Activated T-helper 17 cell treated with anti-CD3 and anti-CD28 coated beads, Interleukin-2, amount 50 U/mL, for 72 hours (primary cell): ENCODE measurements at regions not wholly inside any gene's neighbourhood (a gene's known extent, or its start where the extent isn't known, plus 50 kb on each side); places are given as distances from the start of the nearest gene placed in this dataset.
"Not testable (repeated sequence)": the region's sequence is repeated elsewhere in the genome, so short reads cannot be mapped to it uniquely, and the experiment has no call there.

ENCODE experiments used
- ATAC-seq: fragments of 150-1000 bp; cut with Tn5 transposase; replicated peaks from 2 replicates; pipeline ENCODE4 v1.10.0; 2021; ENCODE audit warnings: mild to moderate bottlenecking, moderate library complexity
- H3K27ac Mint-ChIP-seq: one replicate; pipeline ENCODE4 v1.8.0; 2022; ENCODE audit warnings: mixed read lengths
- H3K27me3 Mint-ChIP-seq: one replicate; pipeline ENCODE4 v1.8.0; 2022; ENCODE audit warnings: mixed read lengths
- H3K36me3 Mint-ChIP-seq: one replicate; pipeline ENCODE4 v1.8.0; 2022; ENCODE audit warnings: low read depth, mild to moderate bottlenecking, mixed read lengths
- H3K4me1 Mint-ChIP-seq: one replicate; pipeline ENCODE4 v1.8.0; 2022; ENCODE audit warnings: mixed read lengths
- H3K4me3 Mint-ChIP-seq: one replicate; pipeline ENCODE4 v1.8.0; 2022; ENCODE audit warnings: mild to moderate bottlenecking, mixed read lengths
- H3K9me3 Mint-ChIP-seq: one replicate; pipeline ENCODE4 v1.8.0; 2022; ENCODE audit warnings: mixed read lengths

- Mint-ChIP-seq H3K4me1 (no peaks in the 10 kb centered on the region), H3K4me3 (no peak overlapping the region), H3K36me3 (no peaks in the 10 kb centered on the region), H3K9me3 (no peaks in the 10 kb centered on the region), H3K27me3 (no peaks in the 10 kb centered on the region), H3K27ac (no peak overlapping the region)
- no peak for ATAC-seq
Observed at GRCh38 chr14:97143456-97143855, 346.3 kb downstream of the VRK1 start.

- H3K4me3 Mint-ChIP-seq, H3K27ac Mint-ChIP-seq, H3K4me1 Mint-ChIP-seq, H3K9me3 Mint-ChIP-seq, H3K36me3 Mint-ChIP-seq, ATAC-seq, H3K27me3 Mint-ChIP-seq: not testable (repeated sequence)
Observed at GRCh38 chr14:97148021-97148420, 350.8 kb downstream of the VRK1 start.

GRCh38 chr14:97149775-97150174 lies 352.6 kb downstream of the VRK1 start:
- H3K27ac Mint-ChIP-seq = peak overlapping the region; percentile 66
- no peak overlapping the region for H3K4me3 Mint-ChIP-seq
- peaks cover 10% of the 10 kb centered on the region for H3K4me1 Mint-ChIP-seq
- peaks cover 4% of the 10 kb centered on the region for H3K27me3 Mint-ChIP-seq
- no peak for ATAC-seq
- H3K9me3 Mint-ChIP-seq = no peaks in the 10 kb centered on the region
- H3K36me3 Mint-ChIP-seq = no peaks in the 10 kb centered on the region

- H3K9me3 Mint-ChIP-seq = no peaks in the 10 kb centered on the region
Observed at GRCh38 chr14:97153527-97153926, 356.3 kb downstream of the VRK1 start.

GRCh38 chr14:97155320-97155719 lies 358.1 kb downstream of the VRK1 start:
- no peak for ATAC-seq
- Mint-ChIP-seq H3K9me3 (peaks cover 8% of the 10 kb centered on the region), H3K27me3 (peaks cover 13% of the 10 kb centered on the region), H3K4me1 (peaks cover 4% of the 10 kb centered on the region), H3K4me3 (no peak overlapping the region), H3K36me3 (no peaks in the 10 kb centered on the region), H3K27ac (no peak overlapping the region)

More at GRCh38 chr14:97153527-97153926, 356.3 kb downstream of the VRK1 start:
- Mint-ChIP-seq H3K27ac (no peak overlapping the region), H3K4me1 (peaks cover 10% of the 10 kb centered on the region), H3K4me3 (no peak overlapping the region), H3K36me3 (no peaks in the 10 kb centered on the region), H3K27me3 (peaks cover 13% of the 10 kb centered on the region)
- ATAC-seq = no peak

GRCh38 chr14:97155814-97156213 lies 358.6 kb downstream of the VRK1 start:
- Mint-ChIP-seq H3K36me3 (no peaks in the 10 kb centered on the region), H3K9me3 (peaks cover 8% of the 10 kb centered on the region), H3K27ac (no peak overlapping the region), H3K4me3 (no peak overlapping the region), H3K4me1 (peaks cover 4% of the 10 kb centered on the region), H3K27me3 (peaks cover 13% of the 10 kb centered on the region)
- no peak for ATAC-seq

- Mint-ChIP-seq H3K27me3 (peaks cover 13% of the 10 kb centered on the region), H3K4me1 (peaks cover 4% of the 10 kb centered on the region), H3K9me3 (peaks cover 8% of the 10 kb centered on the region), H3K36me3 (no peaks in the 10 kb centered on the region), H3K4me3 (no peak overlapping the region), H3K27ac (no peak overlapping the region)
- no peak for ATAC-seq
Observed at GRCh38 chr14:97156705-97157104, 359.5 kb downstream of the VRK1 start.

GRCh38 chr14:97158102-97158501 lies 360.9 kb downstream of the VRK1 start:
- no peak for ATAC-seq
- Mint-ChIP-seq H3K4me1 (peaks cover 4% of the 10 kb centered on the region), H3K9me3 (peaks cover 8% of the 10 kb centered on the region), H3K27me3 (peaks cover 13% of the 10 kb centered on the region), H3K36me3 (no peaks in the 10 kb centered on the region), H3K27ac (no peak overlapping the region), H3K4me3 (no peak overlapping the region)

GRCh38 chr14:97159124-97159523 lies 361.9 kb downstream of the VRK1 start:
- ATAC-seq = no peak
- H3K4me3 Mint-ChIP-seq = no peak overlapping the region
- H3K4me1 Mint-ChIP-seq = peaks cover 3% of the 10 kb centered on the region
- peaks cover 8% of the 10 kb centered on the region for H3K9me3 Mint-ChIP-seq
- peaks cover 13% of the 10 kb centered on the region for H3K27me3 Mint-ChIP-seq
- H3K27ac Mint-ChIP-seq = no peak overlapping the region
- H3K36me3 Mint-ChIP-seq = no peaks in the 10 kb centered on the region

GRCh38 chr14:97162621-97163020 lies 365.4 kb downstream of the VRK1 start:
- peaks cover 3% of the 10 kb centered on the region for H3K27me3 Mint-ChIP-seq
- H3K9me3 Mint-ChIP-seq = peaks cover 8% of the 10 kb centered on the region
- no peaks in the 10 kb centered on the region for H3K36me3 Mint-ChIP-seq
- H3K4me3 Mint-ChIP-seq = no peak overlapping the region
- H3K27ac Mint-ChIP-seq = no peak overlapping the region
- no peak for ATAC-seq
- no peaks in the 10 kb centered on the region for H3K4me1 Mint-ChIP-seq

- Mint-ChIP-seq H3K4me3 (no peak overlapping the region), H3K9me3 (peaks cover 4% of the 10 kb centered on the region), H3K4me1 (no peaks in the 10 kb centered on the region), H3K36me3 (no peaks in the 10 kb centered on the region), H3K27me3 (peaks cover 3% of the 10 kb centered on the region), H3K27ac (no peak overlapping the region)
- ATAC-seq = no peak
Observed at GRCh38 chr14:97164021-97164420, 366.8 kb downstream of the VRK1 start.

GRCh38 chr14:97166497-97166896 lies 369.3 kb downstream of the VRK1 start:
- no peak overlapping the region for H3K27ac Mint-ChIP-seq
- H3K27me3 Mint-ChIP-seq = peaks cover 3% of the 10 kb centered on the region
- H3K4me1 Mint-ChIP-seq = no peaks in the 10 kb centered on the region
- no peak for ATAC-seq
- H3K36me3 Mint-ChIP-seq = no peaks in the 10 kb centered on the region
- no peak overlapping the region for H3K4me3 Mint-ChIP-seq
- no peaks in the 10 kb centered on the region for H3K9me3 Mint-ChIP-seq

GRCh38 chr14:97167577-97167976 lies 370.4 kb downstream of the VRK1 start:
- ATAC-seq, H3K27me3 Mint-ChIP-seq, H3K36me3 Mint-ChIP-seq, H3K9me3 Mint-ChIP-seq, H3K4me3 Mint-ChIP-seq, H3K27ac Mint-ChIP-seq, H3K4me1 Mint-ChIP-seq: not testable (repeated sequence)

- Mint-ChIP-seq H3K27ac (no peak overlapping the region), H3K27me3 (no peaks in the 10 kb centered on the region), H3K4me1 (peaks cover 6% of the 10 kb centered on the region), H3K9me3 (no peaks in the 10 kb centered on the region), H3K4me3 (no peak overlapping the region), H3K36me3 (no peaks in the 10 kb centered on the region)
- no peak for ATAC-seq
Observed at GRCh38 chr14:97172644-97173043, 375.5 kb downstream of the VRK1 start.

- ATAC-seq = peak; percentile 17
- Mint-ChIP-seq H3K27me3 (no peaks in the 10 kb centered on the region), H3K36me3 (no peaks in the 10 kb centered on the region), H3K4me1 (peaks cover 38% of the 10 kb centered on the region), H3K9me3 (peaks cover 4% of the 10 kb centered on the region), H3K4me3 (peak overlapping the region; percentile 35), H3K27ac (peak overlapping the region; percentile 41)
Observed at GRCh38 chr14:97177016-97177415, 379.8 kb downstream of the VRK1 start.

- Mint-ChIP-seq H3K27ac (peak overlapping the region; percentile 41), H3K9me3 (peaks cover 4% of the 10 kb centered on the region), H3K4me3 (peak overlapping the region; percentile 35), H3K27me3 (no peaks in the 10 kb centered on the region), H3K36me3 (no peaks in the 10 kb centered on the region), H3K4me1 (peaks cover 38% of the 10 kb centered on the region)
- peak; percentile 27 for ATAC-seq
Observed at GRCh38 chr14:97177635-97178034, 380.5 kb downstream of the VRK1 start.
